H9 (cell line): ENCODE measurements at regions not wholly inside any gene's neighbourhood (a gene's known extent, or its start where the extent isn't known, plus 50 kb on each side); places are given as distances from the start of the nearest gene placed in this dataset.

Experiments
- DNase-seq: peaks from one replicate; pipeline ENCODE4 v3.0.0-alpha.2; 2017
- H2AFZ ChIP-seq: one replicate; pipeline ENCODE4 v1.6.1; 2013; ENCODE audit warnings: mild to moderate bottlenecking, low read length, control low read depth, moderate library complexity
- H2AK5ac ChIP-seq: 2 replicates; pipeline ENCODE4 v1.6.1; 2013; ENCODE audit warnings: low read length, control low read depth, mixed read lengths; ENCODE audit not compliant: insufficient read length
- H2BK120ac ChIP-seq: one replicate; pipeline ENCODE4 v1.6.1; 2013; ENCODE audit warnings: low read depth, mild to moderate bottlenecking, low read length, control low read depth, inconsistent platforms; ENCODE audit not compliant: poor library complexity, severe bottlenecking
- H2BK12ac ChIP-seq: 2 replicates; pipeline ENCODE4 v1.6.1; 2013; ENCODE audit warnings: low read length, control low read depth, mixed read lengths, low read depth; ENCODE audit not compliant: insufficient read length
- H2BK15ac ChIP-seq: 2 replicates; pipeline ENCODE4 v1.6.1; 2013; ENCODE audit warnings: low read depth, low read length, control low read depth
- H2BK20ac ChIP-seq: one replicate; pipeline ENCODE4 v1.6.1; 2013; ENCODE audit warnings: low read depth, mild to moderate bottlenecking, low read length, control low read depth, inconsistent platforms; ENCODE audit not compliant: poor library complexity, severe bottlenecking
- H2BK5ac ChIP-seq: 2 replicates; pipeline ENCODE4 v1.6.1; 2013; ENCODE audit warnings: low read length, control low read depth, mixed read lengths; ENCODE audit not compliant: insufficient read length
- H3K14ac ChIP-seq: 2 replicates; pipeline ENCODE4 v1.6.1; 2013; ENCODE audit warnings: low read length, control low read depth; ENCODE audit not compliant: insufficient read depth
- H3K18ac ChIP-seq: 2 replicates; pipeline ENCODE4 v1.6.1; 2013; ENCODE audit warnings: low read depth, mild to moderate bottlenecking, mixed read lengths, low read length, control low read depth; ENCODE audit not compliant: insufficient read length
- H3K23ac ChIP-seq: 2 replicates; pipeline ENCODE4 v1.6.1; 2013; ENCODE audit warnings: low read length, control low read depth, mixed read lengths, low read depth; ENCODE audit not compliant: insufficient read length
- H3K23me2 ChIP-seq: 2 replicates; pipeline ENCODE4 v1.6.1; 2013; ENCODE audit warnings: low read depth, mild to moderate bottlenecking, mixed read lengths, low read length, control low read depth; ENCODE audit not compliant: insufficient read length, poor library complexity, severe bottlenecking
- H3K27ac ChIP-seq: 2 replicates; pipeline ENCODE4 v1.5.1; 2013; ENCODE audit warnings: low read length, control low read depth, mixed read lengths, low read depth; ENCODE audit not compliant: insufficient read length
- H3K27me3 ChIP-seq: 2 replicates; pipeline ENCODE4 v1.6.1; 2013; ENCODE audit warnings: low read length, control low read depth, inconsistent platforms; ENCODE audit not compliant: insufficient read depth
- H3K4ac ChIP-seq: 2 replicates; pipeline ENCODE4 v1.6.1; 2013; ENCODE audit warnings: low read depth, mild to moderate bottlenecking, control low read depth, inconsistent platforms, low read length, moderate library complexity
- H3K4me1 ChIP-seq: 2 replicates; pipeline ENCODE4 v1.6.1; 2013; ENCODE audit warnings: low read length, control low read depth, inconsistent platforms; ENCODE audit not compliant: insufficient read depth
- H3K4me2 ChIP-seq: 2 replicates; pipeline ENCODE4 v1.6.1; 2013; ENCODE audit warnings: low read length, control low read depth, mixed read lengths; ENCODE audit not compliant: insufficient read length, insufficient read depth
- H3K56ac ChIP-seq: 2 replicates; pipeline ENCODE4 v1.6.1; 2013; ENCODE audit warnings: low read depth, mild to moderate bottlenecking, mixed read lengths, low read length, control low read depth; ENCODE audit not compliant: insufficient read length
- H3K79me1 ChIP-seq: 2 replicates; pipeline ENCODE4 v1.6.1; 2013; ENCODE audit warnings: low read depth, mild to moderate bottlenecking, moderate library complexity, low read length, control low read depth, inconsistent platforms; ENCODE audit not compliant: insufficient read depth, poor library complexity, severe bottlenecking
- H3K79me2 ChIP-seq: 2 replicates; pipeline ENCODE4 v1.6.1; 2013; ENCODE audit warnings: low read length, control low read depth, inconsistent platforms; ENCODE audit not compliant: insufficient read depth
- H3K9ac ChIP-seq: 2 replicates; pipeline ENCODE4 v1.6.1; 2013; ENCODE audit warnings: low read length, control low read depth, mixed read lengths; ENCODE audit not compliant: insufficient read length; ENCODE audit errors: extremely low read depth
- H3K9me3 ChIP-seq: one replicate; pipeline ENCODE4 v1.6.1; 2013; ENCODE audit warnings: low read depth, low read length, inconsistent platforms; ENCODE audit not compliant: control insufficient read depth
- H3T11ph ChIP-seq: one replicate; pipeline ENCODE4 v1.6.1; 2013; ENCODE audit warnings: mild to moderate bottlenecking, low read length, control low read depth, inconsistent platforms
- H4K20me1 ChIP-seq: one replicate; pipeline ENCODE4 v1.6.1; 2013; ENCODE audit not compliant: control insufficient read depth, insufficient read length, insufficient read depth
- H4K5ac ChIP-seq: 2 replicates; pipeline ENCODE4 v1.6.1; 2013; ENCODE audit warnings: low read depth, mild to moderate bottlenecking, mixed read lengths, low read length, control low read depth; ENCODE audit not compliant: insufficient read length
- H4K8ac ChIP-seq: replicated peaks from 2 replicates; pipeline ENCODE4 v1.6.1; 2013; ENCODE audit warnings: low read length, control low read depth, mixed read lengths, low read depth; ENCODE audit not compliant: insufficient read length
- H4K91ac ChIP-seq: 2 replicates; pipeline ENCODE4 v1.6.1; 2013; ENCODE audit warnings: low read depth, mild to moderate bottlenecking, moderate library complexity, mixed read lengths, low read length, control low read depth; ENCODE audit not compliant: insufficient read length
- H3K27ac Mint-ChIP-seq, 3 experiments: 2 replicates in 2 of 3; 3 replicates in 1 of 3; pipeline ENCODE4 v1.8.0; 2020 to 2021; ENCODE audit warnings: mixed read lengths in 3 of 3, mild to moderate bottlenecking in 1 of 3, moderate library complexity in 1 of 3
- H3K27me3 Mint-ChIP-seq: 2 replicates; pipeline ENCODE4 v1.8.0; 2021; ENCODE audit warnings: low read depth, mild to moderate bottlenecking, moderate library complexity, mixed read lengths
- H3K36me3 Mint-ChIP-seq, 3 experiments: 2 replicates in 2 of 3; 3 replicates in 1 of 3; pipeline ENCODE4 v1.8.0; 2020 to 2021; ENCODE audit warnings: low read depth in 3 of 3, mixed read lengths in 3 of 3; ENCODE audit not compliant: insufficient read depth in 1 of 3
- H3K4me1 Mint-ChIP-seq, 2 experiments: 2 replicates each; pipeline ENCODE4 v1.8.0; 2020; ENCODE audit warnings: mixed read lengths in 2 of 2
- H3K4me3 Mint-ChIP-seq, 2 experiments: 2 replicates in 1 of 2; 3 replicates in 1 of 2; pipeline ENCODE4 v1.8.0; 2020 to 2021; ENCODE audit warnings: mild to moderate bottlenecking in 2 of 2, mixed read lengths in 2 of 2, moderate library complexity in 1 of 2
- H3K9me3 Mint-ChIP-seq, 2 experiments: 2 replicates in 1 of 2; 3 replicates in 1 of 2; pipeline ENCODE4 v1.8.0; 2020; ENCODE audit warnings: mild to moderate bottlenecking in 2 of 2, mixed read lengths in 2 of 2, moderate library complexity in 1 of 2
- WGBS: extraction: QIAGEN DNeasy Blood & Tissue Kit; methylation state at CpG from one replicate; pipeline ENCODE4 v1.1.7; 2013; ENCODE audit warnings: missing lambda C conversion rate, low lambda C conversion rate, mixed read lengths; ENCODE audit not compliant: insufficient read length; ENCODE audit errors: extremely low coverage; 5-methylcytosine and 5-hydroxymethylcytosine counted together
- TF ChIP-seq, protein P1 (sequence below): fragments of 200-600 bp; sonication (generic); conservative IDR thresholded peaks from 3 replicates; pipeline ENCODE4 v1.8.0; 2021; ENCODE audit warnings: antibody characterized with exemption, mild to moderate bottlenecking

DNA sequence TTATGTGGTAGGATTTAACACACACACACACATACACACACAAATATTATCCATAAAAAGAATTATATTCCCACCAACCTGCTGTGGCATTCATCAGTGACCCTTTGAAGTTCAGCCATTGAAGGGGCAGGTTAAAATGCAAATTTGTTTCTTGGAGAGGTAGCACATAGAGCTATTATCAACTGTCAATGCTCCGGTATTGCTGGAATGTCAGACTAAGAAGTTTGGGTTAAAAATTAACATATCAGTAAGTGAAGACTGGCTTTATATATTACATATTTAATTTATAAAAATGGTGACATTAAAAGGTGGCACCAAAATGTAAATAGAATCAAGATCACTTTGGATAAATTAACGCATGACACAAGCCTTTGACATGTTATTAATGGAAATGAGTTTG is 207.3 kb downstream of the DAD1 start:
- TF ChIP-seq, protein P1, sequence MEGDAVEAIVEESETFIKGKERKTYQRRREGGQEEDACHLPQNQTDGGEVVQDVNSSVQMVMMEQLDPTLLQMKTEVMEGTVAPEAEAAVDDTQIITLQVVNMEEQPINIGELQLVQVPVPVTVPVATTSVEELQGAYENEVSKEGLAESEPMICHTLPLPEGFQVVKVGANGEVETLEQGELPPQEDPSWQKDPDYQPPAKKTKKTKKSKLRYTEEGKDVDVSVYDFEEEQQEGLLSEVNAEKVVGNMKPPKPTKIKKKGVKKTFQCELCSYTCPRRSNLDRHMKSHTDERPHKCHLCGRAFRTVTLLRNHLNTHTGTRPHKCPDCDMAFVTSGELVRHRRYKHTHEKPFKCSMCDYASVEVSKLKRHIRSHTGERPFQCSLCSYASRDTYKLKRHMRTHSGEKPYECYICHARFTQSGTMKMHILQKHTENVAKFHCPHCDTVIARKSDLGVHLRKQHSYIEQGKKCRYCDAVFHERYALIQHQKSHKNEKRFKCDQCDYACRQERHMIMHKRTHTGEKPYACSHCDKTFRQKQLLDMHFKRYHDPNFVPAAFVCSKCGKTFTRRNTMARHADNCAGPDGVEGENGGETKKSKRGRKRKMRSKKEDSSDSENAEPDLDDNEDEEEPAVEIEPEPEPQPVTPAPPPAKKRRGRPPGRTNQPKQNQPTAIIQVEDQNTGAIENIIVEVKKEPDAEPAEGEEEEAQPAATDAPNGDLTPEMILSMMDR: no peak
- Histone ChIP-seq H3K23me2 (no peaks in the 10 kb centered on the region), H3K27ac (no peak overlapping the region), H2AK5ac (no peak overlapping the region), H4K5ac (no peak overlapping the region), H3K4me1 (no peaks in the 10 kb centered on the region; the same call in 1 of the 2 replicates), H4K20me1 (no peaks in the 10 kb centered on the region), H3K27me3 (no peaks in the 10 kb centered on the region), H2BK120ac (no peak overlapping the region), H3K79me1 (no peaks in the 10 kb centered on the region), H3K4me2 (no peak overlapping the region), H4K91ac (no peak overlapping the region), H3K4ac (no peak overlapping the region), H3K14ac (no peak overlapping the region), H3K56ac (no peak overlapping the region), H3T11ph (no peak overlapping the region), H3K18ac (no peak overlapping the region), H2BK5ac (no peak overlapping the region), H2BK20ac (no peak overlapping the region), H3K23ac (no peak overlapping the region), H3K9me3 (no peaks in the 10 kb centered on the region), H2BK15ac (no peak overlapping the region), H2AFZ (no peak overlapping the region), H3K9ac (no peak overlapping the region), H4K8ac (no peak overlapping the region), H3K79me2 (no peaks in the 10 kb centered on the region), H2BK12ac (no peak overlapping the region)
- no CpG with 5 or more reads among the region's 2 CpGs for WGBS
- Mint-ChIP-seq H3K27me3 (no peaks in the 10 kb centered on the region), H3K4me1 (peaks cover 16 to 21% of the 10 kb centered on the region in 2 experiments), H3K9me3 (no peaks in the 10 kb centered on the region), H3K36me3 (no peaks in the 10 kb centered on the region), H3K27ac (no peak overlapping the region), H3K4me3 (no peak overlapping the region)
- no peak for DNase-seq
